ENCODE measurements at regions not wholly inside any gene's neighbourhood (a gene's known extent, or its start where the extent isn't known, plus 50 kb on each side); places are given as distances from the start of the nearest gene placed in this dataset.

- TF ChIP-seq EZH2phosphoT487 (IDR thresholded peaks at IDR 0.05; ENCODE audit: insufficient read depth, low read depth) = no peak
- no peak for TF ChIP-seq EZH2 (IDR thresholded peaks at IDR 0.05; ENCODE audit: insufficient read depth, poor library complexity, severe bottlenecking)
Measured at GRCh38 chr2:60175290-60175689, 378.2 kb downstream of the BCL11A start.

Data from GM23248 (cell line).